Activated naive CD8-positive, alpha-beta T cell treated with anti-CD3 and anti-CD28 coated beads, Interleukin-2, amount 10 ng/mL, durations not matched to agents 7 days and 5 days (primary cell): ENCODE measurements at regions not wholly inside any gene's neighbourhood (a gene's known extent, or its start where the extent isn't known, plus 50 kb on each side); places are given as distances from the start of the nearest gene placed in this dataset.

Source experiments
- ATAC-seq: fragments of 150-1000 bp; cut with Tn5 transposase; one replicate; pipeline ENCODE4 v1.10.0; 2021; ENCODE audit warnings: low read depth, moderate library complexity
- POLR2A ChIA-PET: fragments of 350-600 bp; sonication (Branson Sonifier 250); formaldehyde crosslinking; loops from one replicate; lab custom pipeline; 2021; ENCODE audit warnings: antibody characterized with exemption; lab: Charles Lee
- DNase-seq: peaks from one replicate; pipeline ENCODE4 v3.0.0; 2021
- H3K27ac Mint-ChIP-seq: one replicate; pipeline ENCODE4 v1.8.0; 2022; ENCODE audit warnings: mild to moderate bottlenecking, mixed read lengths
- H3K27me3 Mint-ChIP-seq: one replicate; pipeline ENCODE4 v1.8.0; 2022; ENCODE audit warnings: mild to moderate bottlenecking, moderate library complexity, mixed read lengths
- H3K36me3 Mint-ChIP-seq: one replicate; pipeline ENCODE4 v1.8.0; 2021; ENCODE audit warnings: mild to moderate bottlenecking, mixed read lengths
- H3K4me1 Mint-ChIP-seq: one replicate; pipeline ENCODE4 v1.8.0; 2021; ENCODE audit warnings: mixed read lengths
- H3K4me3 Mint-ChIP-seq: one replicate; pipeline ENCODE4 v1.8.0; 2022; ENCODE audit warnings: mild to moderate bottlenecking, moderate library complexity, mixed read lengths
- H3K9me3 Mint-ChIP-seq: one replicate; pipeline ENCODE4 v1.8.0; 2021; ENCODE audit warnings: mixed read lengths

DNA sequence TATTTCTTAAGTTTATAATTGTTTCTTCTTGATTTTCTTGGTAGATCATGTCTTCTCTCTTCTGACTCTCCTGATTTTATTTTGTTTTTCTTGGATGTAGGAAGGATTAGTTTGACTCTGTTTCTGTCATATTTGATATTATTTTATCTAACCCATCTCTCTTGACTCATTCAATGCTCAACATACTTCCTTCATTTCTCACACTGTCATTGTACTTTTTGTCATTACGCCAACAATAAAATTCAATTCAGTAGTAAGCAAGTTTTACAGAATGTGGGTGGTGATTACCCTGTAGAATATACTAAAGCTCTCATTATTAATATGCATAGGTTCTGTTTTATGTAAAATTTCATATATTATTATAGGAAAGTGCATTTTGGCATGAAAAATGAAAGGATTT, 1303.0 kb upstream of the AGA start:
- Mint-ChIP-seq H3K4me1 (no peaks in the 10 kb centered on the region), H3K36me3 (no peaks in the 10 kb centered on the region), H3K9me3 (peaks cover 5% of the 10 kb centered on the region), H3K4me3 (no peak overlapping the region), H3K27ac (no peak overlapping the region), H3K27me3 (no peaks in the 10 kb centered on the region)
- POLR2A ChIA-PET, result no interaction called here
- ATAC-seq (no peak), DNase-seq (no peak)

DNA sequence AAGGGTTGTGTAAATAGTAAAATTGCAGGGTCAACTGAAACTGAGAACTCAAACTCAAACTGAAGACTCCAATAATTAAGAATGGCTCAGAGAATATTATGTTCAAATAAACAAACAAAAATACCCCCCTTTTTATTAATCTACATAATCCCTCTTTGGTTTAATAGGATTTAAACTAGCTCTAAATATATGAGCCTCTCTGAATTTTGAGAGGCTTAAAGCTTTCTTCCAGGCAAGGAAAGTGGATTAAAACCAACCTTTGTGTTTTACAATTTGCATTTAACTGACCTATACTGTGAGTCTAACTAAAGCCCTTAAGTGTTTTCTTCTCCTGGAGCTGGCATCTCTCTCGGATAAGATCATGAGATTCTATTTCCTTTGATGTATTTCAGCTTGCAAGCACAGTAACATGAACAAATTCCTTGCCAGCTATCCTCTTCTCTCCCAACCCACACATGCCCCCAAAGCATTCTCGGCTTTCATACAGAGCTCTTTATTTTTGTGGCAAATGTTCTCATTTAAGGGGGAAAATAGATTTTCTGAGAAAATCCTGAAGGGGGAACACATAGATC, 1310.8 kb upstream of the AGA start:
- Mint-ChIP-seq H3K36me3 (no peaks in the 10 kb centered on the region), H3K4me1 (no peaks in the 10 kb centered on the region), H3K27ac (no peak overlapping the region), H3K9me3 (no peaks in the 10 kb centered on the region), H3K27me3 (no peaks in the 10 kb centered on the region), H3K4me3 (no peak overlapping the region)
- DNase-seq (no peak), ATAC-seq (no peak)
- POLR2A ChIA-PET, result no interaction called here

DNA sequence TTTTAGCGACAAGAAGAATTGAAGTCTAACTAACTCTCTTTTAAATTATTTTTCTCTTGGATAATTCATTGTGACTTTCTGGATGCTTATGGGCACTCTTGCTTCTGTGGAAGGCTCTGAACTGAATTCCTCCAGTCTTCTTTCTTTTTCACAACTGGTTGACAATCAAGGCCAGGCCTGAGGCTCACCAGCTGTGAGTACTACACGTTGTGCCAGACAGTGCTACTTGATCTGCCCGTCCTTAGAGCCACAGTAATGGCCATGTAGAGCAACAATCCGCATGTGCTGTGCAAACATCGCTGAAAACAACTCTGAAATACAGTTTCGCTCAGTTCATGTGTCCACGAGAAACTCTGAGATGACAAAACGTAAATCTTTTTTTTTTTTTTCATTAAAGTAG, 1336.3 kb upstream of the AGA start:
- POLR2A ChIA-PET, result no interaction called here
- H3K4me1 Mint-ChIP-seq, result no peaks in the 10 kb centered on the region
- H3K36me3 Mint-ChIP-seq, result no peaks in the 10 kb centered on the region

GRCh38 chr4:178781779-178782178, 1339.5 kb upstream of the AGA start:
- no peaks in the 10 kb centered on the region for H3K9me3 Mint-ChIP-seq
- no peak overlapping the region for H3K4me3 Mint-ChIP-seq
- H3K36me3 Mint-ChIP-seq, result no peaks in the 10 kb centered on the region
- no peak for DNase-seq
- POLR2A ChIA-PET, result no interaction called here
- no peak for ATAC-seq
- no peaks in the 10 kb centered on the region for H3K27me3 Mint-ChIP-seq
- H3K27ac Mint-ChIP-seq, result no peak overlapping the region
- H3K4me1 Mint-ChIP-seq, result no peaks in the 10 kb centered on the region

More for the DNA sequence above, 1336.3 kb upstream of the AGA start:
- DNase-seq (no peak), ATAC-seq (no peak)
- no peaks in the 10 kb centered on the region for H3K27me3 Mint-ChIP-seq
- no peak overlapping the region for H3K27ac Mint-ChIP-seq
- no peak overlapping the region for H3K4me3 Mint-ChIP-seq
- H3K9me3 Mint-ChIP-seq, result no peaks in the 10 kb centered on the region

GRCh38 chr4:178784491-178784890, 1342.3 kb upstream of the AGA start:
- no peak for DNase-seq
- POLR2A ChIA-PET, result no interaction called here
- H3K36me3 Mint-ChIP-seq, result no peaks in the 10 kb centered on the region

DNA sequence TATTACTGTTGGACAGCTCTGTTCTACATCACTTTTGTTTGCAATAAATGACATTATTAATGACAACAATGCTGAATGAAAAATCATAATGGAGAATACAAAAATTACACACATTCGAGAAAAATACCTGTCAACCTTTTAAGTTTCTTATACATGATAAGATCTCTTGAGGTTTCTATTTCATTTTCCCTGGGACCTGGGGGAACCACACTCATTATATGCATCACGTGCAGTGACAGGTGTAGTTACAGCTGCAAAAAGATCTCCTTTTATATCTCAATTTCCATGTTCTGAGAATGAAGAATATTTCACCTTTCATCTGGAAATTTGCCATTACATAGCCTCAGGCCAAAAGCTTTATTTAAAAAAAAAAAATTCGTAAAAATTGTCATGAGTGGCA, 1347.0 kb upstream of the AGA start:
- Mint-ChIP-seq H3K27me3 (no peaks in the 10 kb centered on the region), H3K4me1 (no peaks in the 10 kb centered on the region), H3K4me3 (no peak overlapping the region), H3K27ac (no peak overlapping the region), H3K36me3 (no peaks in the 10 kb centered on the region), H3K9me3 (peaks cover 2% of the 10 kb centered on the region)
- POLR2A ChIA-PET, result no interaction called here
- ATAC-seq, result no peak
- DNase-seq, result no peak

More at GRCh38 chr4:178784491-178784890, 1342.3 kb upstream of the AGA start:
- Mint-ChIP-seq H3K27ac (no peak overlapping the region), H3K27me3 (no peaks in the 10 kb centered on the region), H3K9me3 (no peaks in the 10 kb centered on the region), H3K4me1 (no peaks in the 10 kb centered on the region), H3K4me3 (no peak overlapping the region)
- ATAC-seq, result no peak

- Mint-ChIP-seq H3K27ac (no peak overlapping the region), H3K4me1 (no peaks in the 10 kb centered on the region), H3K9me3 (peaks cover 3% of the 10 kb centered on the region), H3K36me3 (no peaks in the 10 kb centered on the region), H3K27me3 (no peaks in the 10 kb centered on the region), H3K4me3 (no peak overlapping the region)
- no peak for DNase-seq
- ATAC-seq, result no peak
- POLR2A ChIA-PET, result no interaction called here
Measured at GRCh38 chr4:178799204-178799603, 1357.0 kb upstream of the AGA start.

DNA sequence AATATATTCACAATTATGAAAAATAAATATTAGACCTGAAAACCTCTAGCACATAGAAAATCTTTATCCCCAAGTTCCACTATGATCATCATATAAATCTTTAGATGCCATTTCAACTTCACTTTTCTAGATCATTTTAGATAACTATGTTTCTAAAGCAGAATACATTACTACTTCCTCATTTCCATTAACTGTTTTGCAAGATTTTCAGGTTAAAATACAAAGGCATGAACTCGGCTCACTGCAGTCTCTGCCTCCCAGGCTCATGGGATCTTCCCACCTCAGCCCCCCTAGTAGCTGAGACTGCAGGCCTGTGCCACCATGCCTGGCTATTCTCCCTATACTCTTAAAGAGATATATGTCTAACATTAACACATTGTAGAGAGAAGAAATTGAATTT, 1365.9 kb upstream of the AGA start:
- POLR2A ChIA-PET, result no interaction called here
- H3K36me3 Mint-ChIP-seq, result no peaks in the 10 kb centered on the region
- no peak overlapping the region for H3K4me3 Mint-ChIP-seq
- DNase-seq (no peak), ATAC-seq (no peak)
- no peaks in the 10 kb centered on the region for H3K4me1 Mint-ChIP-seq
- no peak overlapping the region for H3K27ac Mint-ChIP-seq
- H3K27me3 Mint-ChIP-seq, result no peaks in the 10 kb centered on the region
- H3K9me3 Mint-ChIP-seq, result no peaks in the 10 kb centered on the region

- no peak overlapping the region for H3K27ac Mint-ChIP-seq
- no peak overlapping the region for H3K4me3 Mint-ChIP-seq
- POLR2A ChIA-PET, result no interaction called here
- no peak for ATAC-seq
- H3K36me3 Mint-ChIP-seq, result no peaks in the 10 kb centered on the region
- no peaks in the 10 kb centered on the region for H3K9me3 Mint-ChIP-seq
- DNase-seq, result no peak
- no peaks in the 10 kb centered on the region for H3K4me1 Mint-ChIP-seq
- no peaks in the 10 kb centered on the region for H3K27me3 Mint-ChIP-seq
Measured at GRCh38 chr4:178809921-178810320, 1367.7 kb upstream of the AGA start.

DNA sequence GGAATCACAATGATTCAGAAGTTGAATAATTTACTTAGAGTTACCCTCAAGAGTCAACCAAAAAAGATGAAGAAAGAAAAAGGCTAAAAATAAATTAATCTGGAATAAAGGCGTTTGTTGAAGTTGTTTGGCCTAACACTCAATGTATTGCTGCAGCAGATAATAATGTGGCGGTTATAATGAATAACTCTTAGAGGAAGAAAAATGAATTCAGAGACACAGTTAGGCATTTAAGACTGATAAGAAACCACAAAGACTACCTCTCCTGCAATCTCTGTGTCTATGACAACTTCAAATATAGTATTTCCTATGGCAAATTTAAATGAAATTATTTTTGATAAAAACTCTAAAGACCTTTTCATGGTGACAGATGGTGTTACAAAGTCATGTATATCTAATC, 1369.1 kb upstream of the AGA start:
- no peaks in the 10 kb centered on the region for H3K4me1 Mint-ChIP-seq
- no peaks in the 10 kb centered on the region for H3K27me3 Mint-ChIP-seq
- H3K36me3 Mint-ChIP-seq, result no peaks in the 10 kb centered on the region
- H3K9me3 Mint-ChIP-seq, result no peaks in the 10 kb centered on the region
- H3K4me3 Mint-ChIP-seq, result no peak overlapping the region
- POLR2A ChIA-PET, result no interaction called here
- H3K27ac Mint-ChIP-seq, result no peak overlapping the region
- DNase-seq, result no peak
- ATAC-seq, result no peak

DNA sequence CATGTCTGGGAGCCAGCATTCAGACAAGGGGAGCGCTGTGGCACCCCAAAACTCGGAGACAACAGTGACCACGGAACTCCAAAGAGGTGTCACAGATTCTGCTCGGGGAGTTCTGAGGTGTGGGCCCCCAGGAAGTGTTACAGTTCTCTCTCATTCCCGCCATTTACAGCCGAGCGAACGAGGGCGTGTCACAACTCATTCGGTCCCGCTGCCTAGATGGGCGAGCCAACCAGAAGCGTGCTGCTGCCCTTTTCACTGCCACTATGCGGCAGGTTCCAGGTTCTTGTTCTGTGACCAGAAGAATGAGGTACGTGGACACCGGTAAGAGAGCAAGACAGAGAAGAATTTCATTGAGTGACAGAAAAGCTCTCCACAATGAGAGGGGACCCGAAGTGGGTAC, 1370.6 kb upstream of the AGA start:
- DNase-seq (no peak), ATAC-seq (no peak)
- no peak overlapping the region for H3K4me3 Mint-ChIP-seq
- H3K27ac Mint-ChIP-seq, result no peak overlapping the region
- H3K9me3 Mint-ChIP-seq, result no peaks in the 10 kb centered on the region
- no peaks in the 10 kb centered on the region for H3K27me3 Mint-ChIP-seq
- no peaks in the 10 kb centered on the region for H3K4me1 Mint-ChIP-seq
- POLR2A ChIA-PET, result no interaction called here
- no peaks in the 10 kb centered on the region for H3K36me3 Mint-ChIP-seq

GRCh38 chr4:178814908-178815307, 1372.7 kb upstream of the AGA start:
- Mint-ChIP-seq H3K9me3 (no peaks in the 10 kb centered on the region), H3K36me3 (no peaks in the 10 kb centered on the region), H3K4me1 (no peaks in the 10 kb centered on the region), H3K27me3 (no peaks in the 10 kb centered on the region), H3K4me3 (no peak overlapping the region), H3K27ac (no peak overlapping the region)
- POLR2A ChIA-PET, result no interaction called here
- no peak for DNase-seq
- ATAC-seq, result no peak

GRCh38 chr4:178823673-178824295, 1381.5 kb upstream of the AGA start:
- no peak for ATAC-seq
- POLR2A ChIA-PET, result no interaction called here
- Mint-ChIP-seq H3K27ac (no peak overlapping the region), H3K4me1 (no peaks in the 10 kb centered on the region), H3K4me3 (no peak overlapping the region), H3K9me3 (peaks cover 2% of the 10 kb centered on the region), H3K36me3 (no peaks in the 10 kb centered on the region), H3K27me3 (no peaks in the 10 kb centered on the region)
- DNase-seq, result no peak

- H3K27me3 Mint-ChIP-seq, result no peaks in the 10 kb centered on the region
- H3K4me3 Mint-ChIP-seq, result no peak overlapping the region
- H3K27ac Mint-ChIP-seq, result no peak overlapping the region
- ATAC-seq (no peak), DNase-seq (no peak)
- no peaks in the 10 kb centered on the region for H3K4me1 Mint-ChIP-seq
- H3K9me3 Mint-ChIP-seq, result no peaks in the 10 kb centered on the region
- POLR2A ChIA-PET, result no interaction called here
- H3K36me3 Mint-ChIP-seq, result no peaks in the 10 kb centered on the region
Measured at GRCh38 chr4:178836865-178837264, 1394.6 kb upstream of the AGA start.
